GM12891 (cell line): ENCODE measurements at regions not wholly inside any gene's neighbourhood (a gene's known extent, or its start where the extent isn't known, plus 50 kb on each side); places are given as distances from the start of the nearest gene placed in this dataset.

Experiments used
- POLR2A ChIP-seq: IDR thresholded peaks from 2 replicates; pipeline ENCODE4 v1.6.1; 2011; ENCODE audit warnings: low read depth, low read length, control low read depth
- POLR2AphosphoS5 ChIP-seq: IDR thresholded peaks from 2 replicates; pipeline ENCODE4 v1.6.1; 2011; ENCODE audit warnings: low read depth, low read length, control low read depth
- TAF1 ChIP-seq: IDR thresholded peaks from 2 replicates; pipeline ENCODE4 v1.6.1; 2011; ENCODE audit warnings: low read depth, low read length, control low read depth

DNA sequence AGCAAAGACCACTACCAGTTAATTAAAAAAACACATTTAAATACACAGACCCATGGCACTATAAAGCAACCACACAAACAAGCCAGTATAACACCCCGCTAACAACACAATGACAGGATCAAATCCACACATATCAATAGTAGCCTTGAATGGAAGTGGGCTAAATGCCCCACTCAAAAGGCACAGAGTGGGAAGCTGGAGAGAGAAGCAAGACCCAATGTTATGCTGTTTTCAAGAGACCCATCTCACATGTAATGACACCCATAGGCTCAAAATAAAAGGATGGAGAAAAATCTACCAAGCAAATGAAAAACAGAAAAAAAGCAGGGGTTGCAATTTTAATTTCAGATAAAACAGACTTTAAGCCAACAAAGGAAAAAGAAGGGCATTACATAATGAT, 125.4 kb upstream of the PTCHD4 start:
- TF ChIP-seq TAF1 = no peak
- TF ChIP-seq POLR2AphosphoS5 = no peak
- TF ChIP-seq POLR2A = no peak
